HepG2 (cell line): ENCODE measurements at regions not wholly inside any gene's neighbourhood (a gene's known extent, or its start where the extent isn't known, plus 50 kb on each side); places are given as distances from the start of the nearest gene placed in this dataset.
A peak's percentile ranks its signal among the peaks of the same experiment; 100 is the strongest.

Experiments used
- ATAC-seq: fragments of 200-7000 bp; cut with Tn5 transposase; 3 replicates; pipeline ENCODE4 v1.9.1; 2020; ENCODE audit warnings: mild to moderate bottlenecking, moderate library complexity
- BruUV-seq: library from RNA; stranded (reverse); fragments of 400-500 nt; replicated peaks from 2 replicates; lab custom pipeline; 2021; lab: Mats Ljungman, UMichigan
- CTCF ChIA-PET: fragments of 300-600 bp; formaldehyde crosslinking; extraction: SDS; loops from one replicate; lab custom pipeline; 2021; ENCODE audit warnings: low total read pairs, inconsistent platforms, low intra/inter-chr PET ratio; lab: Yijun Ruan, JAX
- POLR2A ChIA-PET: fragments of 350-600 bp; sonication (Branson Sonifier 250); formaldehyde crosslinking; loops from one replicate; lab custom pipeline; 2020; ENCODE audit warnings: antibody characterized with exemption, inconsistent platforms; lab: Yijun Ruan, JAX
- DNase-seq: peaks from one replicate; pipeline ENCODE4 v3.0.0-alpha.2; 2015; ENCODE audit warnings: low spot score
- FAIRE-seq: peaks from 3 replicates; lab custom pipeline; 2011; peaks lifted over from hg19 to GRCh38; lab: Jason Lieb, UNC
- H2AFZ ChIP-seq: one replicate; pipeline ENCODE4 v1.6.1; 2011; ENCODE audit warnings: low read length, inconsistent platforms
- H3K27ac ChIP-seq: fragments of 300-600 bp; 3 replicates; pipeline ENCODE4 v1.8.0; 2011; ENCODE audit warnings: mixed run types, mild to moderate bottlenecking, mixed read lengths, low read length, inconsistent platforms; ENCODE audit not compliant: insufficient read depth; ENCODE audit errors: extremely low read length
- H3K27me3 ChIP-seq, 2 experiments: fragments of 200-600 bp in 1 of 2; 2 replicates in 1 of 2; 3 replicates in 1 of 2; pipeline versions ENCODE4 v1.6.0 to v1.8.0; 2011; ENCODE audit warnings: low read length in 2 of 2, mild to moderate bottlenecking in 2 of 2, moderate library complexity in 2 of 2, inconsistent platforms in 1 of 2; ENCODE audit not compliant: insufficient read depth in 2 of 2, control insufficient read depth in 1 of 2
- H3K36me3 ChIP-seq, 2 experiments: fragments of 200-600 bp in 1 of 2; replicated peaks in 1 of 2; 2 replicates in 1 of 2; 3 replicates in 1 of 2; pipeline versions ENCODE4 v1.5.1 to v1.8.0; 2011; ENCODE audit warnings: low read length in 2 of 2, inconsistent platforms in 1 of 2; ENCODE audit not compliant: insufficient read depth in 2 of 2, control insufficient read depth in 1 of 2
- H3K4me1 ChIP-seq: 2 replicates; pipeline ENCODE4 v1.5.1; 2012; ENCODE audit warnings: low read length, inconsistent platforms; ENCODE audit not compliant: insufficient read depth
- H3K4me2 ChIP-seq: 2 replicates; pipeline ENCODE4 v1.6.0; 2011; ENCODE audit warnings: low read depth, low read length, inconsistent platforms
- H3K4me3 ChIP-seq, 3 experiments: fragments of 200-600 bp in 1 of 3; sonication (generic), shearing (Covaris generic) in 1 of 3; replicated peaks in 1 of 3; 2 replicates each; pipeline ENCODE4 v1.5.1; 2011 to 2016; ENCODE audit warnings: low read length in 3 of 3, inconsistent platforms in 2 of 3, low read depth in 2 of 3, mild to moderate bottlenecking in 2 of 3, control low read depth in 1 of 3, mixed read lengths in 1 of 3; ENCODE audit not compliant: insufficient read depth in 1 of 3
- H3K79me2 ChIP-seq: one replicate; pipeline ENCODE4 v1.6.1; 2011; ENCODE audit warnings: low read length, inconsistent platforms; ENCODE audit not compliant: insufficient read depth
- H3K9ac ChIP-seq: 2 replicates; pipeline ENCODE4 v1.6.0; 2011; ENCODE audit warnings: mild to moderate bottlenecking, low read depth, low read length, inconsistent platforms; ENCODE audit not compliant: insufficient read depth
- H3K9me3 ChIP-seq: 2 replicates; pipeline ENCODE4 v1.5.1; 2012; ENCODE audit warnings: mild to moderate bottlenecking, low read length
- H4K20me1 ChIP-seq: 2 replicates; pipeline ENCODE4 v1.6.0; 2011; ENCODE audit warnings: inconsistent platforms, mild to moderate bottlenecking, low read length, moderate library complexity; ENCODE audit not compliant: insufficient read depth
- AHR ChIP-seq: IDR thresholded peaks from 2 replicates; pipeline ENCODE4 v1.6.1; 2018; ENCODE audit warnings: missing genetic modification reagents, missing compliant biosample characterization
- HOXA3 ChIP-seq: sonication (generic); formaldehyde crosslinking; IDR thresholded peaks from 2 replicates; pipeline ENCODE4 v1.5.0; 2020; ENCODE audit warnings: missing genetic modification reagents
- KLF6 ChIP-seq: IDR thresholded peaks from 2 replicates; pipeline ENCODE4 v1.8.0; 2016; ENCODE audit warnings: missing biosample characterization, missing genetic modification reagents
- MAFF ChIP-seq: IDR thresholded peaks from 2 replicates; pipeline ENCODE4 v1.6.1; 2011; ENCODE audit warnings: low read depth, low read length, improper control_type of control experiment
- MAFK ChIP-seq, 2 experiments: IDR thresholded peaks in 1 of 2; conservative IDR thresholded peaks in 1 of 2; 2 replicates each; pipeline ENCODE4 v1.6.1; 2011; ENCODE audit warnings: improper control_type of control experiment in 2 of 2, low read length in 2 of 2
- SETDB1 ChIP-seq: sonication (generic); formaldehyde crosslinking; IDR thresholded peaks from 2 replicates; pipeline ENCODE4 v1.5.1; 2020; ENCODE audit warnings: missing genetic modification reagents, mild to moderate bottlenecking, borderline replicate concordance
- SKI ChIP-seq: fragments of 450-650 bp; IDR thresholded peaks from one replicate; pipeline ENCODE4 v1.6.1; 2018; ENCODE audit warnings: mild to moderate bottlenecking; ENCODE audit not compliant: partially characterized antibody
- THAP7 ChIP-seq: sonication (generic); formaldehyde crosslinking; IDR thresholded peaks from 2 replicates; pipeline ENCODE4 v1.8.1; 2023; ENCODE audit warnings: mild to moderate bottlenecking, missing genetic modification reagents
- THRA ChIP-seq: sonication (generic); formaldehyde crosslinking; IDR thresholded peaks from 2 replicates; pipeline ENCODE4 v1.4.0; 2020; ENCODE audit warnings: missing genetic modification reagents, borderline replicate concordance
- ZNF136 ChIP-seq: sonication (generic); formaldehyde crosslinking; IDR thresholded peaks from 2 replicates; pipeline ENCODE4 v1.8.1; 2022; ENCODE audit warnings: low read depth, mild to moderate bottlenecking, moderate library complexity, missing genetic modification reagents
- ZNF276 ChIP-seq: sonication (generic); formaldehyde crosslinking; IDR thresholded peaks from 2 replicates; pipeline ENCODE4 v1.4.0; 2020; ENCODE audit warnings: mild to moderate bottlenecking, low read depth, missing genetic modification reagents
- ZNF780A ChIP-seq: sonication (generic); formaldehyde crosslinking; IDR thresholded peaks from 2 replicates; pipeline ENCODE4 v1.8.0; 2022; ENCODE audit warnings: mild to moderate bottlenecking, missing genetic modification reagents, moderate library complexity
- ZNF792 ChIP-seq: IDR thresholded peaks from 2 replicates; pipeline ENCODE4 v1.6.1; 2016
- ZXDC ChIP-seq: sonication (generic); formaldehyde crosslinking; IDR thresholded peaks from 2 replicates; pipeline ENCODE4 v1.5.0; 2020; ENCODE audit warnings: mild to moderate bottlenecking, missing genetic modification reagents
- WGBS: methylation state at CpG from one replicate; pipeline ENCODE4 v1.1.6; 2017; ENCODE audit warnings: low lambda C conversion rate; 5-methylcytosine and 5-hydroxymethylcytosine counted together
- in situ Hi-C: cut with HindIII; loops from 2 replicates; pipeline ENCODE4 v1.10.0; 2017; ENCODE audit warnings: low pct_unique_long_range_greater_than_20kb; ENCODE audit not compliant: extremely low pct_ligation_motif_present
- intact Hi-C: fragments of 100-400 bp; cut with micrococcal nuclease; formaldehyde crosslinking; loops from one replicate; pipeline ENCODE4 v1.10.0; 2022; ENCODE audit not compliant: unreplicated experiment

GRCh38 chr12:60465060-60465459 is 869.2 kb downstream of the SLC16A7 start:
- FAIRE-seq: no peak
- H3K4me3 ChIP-seq: no peak overlapping the region
- in situ Hi-C loops: no loop called here
- intact Hi-C loops: no loop called here
- no peak overlapping the region for H3K9ac ChIP-seq
- BruUV-seq: no TSS peak
- peak; percentile 54; the same call in 1 of the 2 replicates for TF ChIP-seq MAFF
- peak; percentile 28 to 72; a peak in 3 of 4 replicates for TF ChIP-seq MAFK (conservative IDR thresholded peaks at IDR 0.05 in 1 of 2, IDR thresholded peaks at IDR 0.05 in 1 of 2; ENCODE audit: low read length in 2 of 2)
- TF ChIP-seq THAP7: no peak
- H3K4me1 ChIP-seq: no peaks in the 10 kb centered on the region
- H3K79me2 ChIP-seq: no peaks in the 10 kb centered on the region
- CTCF ChIA-PET: no interaction called here
- no peaks in the 10 kb centered on the region for H3K36me3 ChIP-seq
- H4K20me1 ChIP-seq: no peaks in the 10 kb centered on the region
- no peak overlapping the region for H3K27ac ChIP-seq
- no peak for DNase-seq
- H3K27me3 ChIP-seq: no peaks in the 10 kb centered on the region
- no peak for ATAC-seq
- no peaks in the 10 kb centered on the region for H3K9me3 ChIP-seq
- H2AFZ ChIP-seq: no peak overlapping the region
- H3K4me2 ChIP-seq: no peak overlapping the region
- POLR2A ChIA-PET: no interaction called here

- Histone ChIP-seq H3K9me3 (no peaks in the 10 kb centered on the region), H3K4me3 (no peak overlapping the region), H3K27me3 (no peaks in the 10 kb centered on the region), H3K36me3 (no peaks in the 10 kb centered on the region), H2AFZ (no peak overlapping the region), H4K20me1 (no peaks in the 10 kb centered on the region), H3K79me2 (no peaks in the 10 kb centered on the region), H3K9ac (no peak overlapping the region), H3K4me2 (no peak overlapping the region), H3K4me1 (no peaks in the 10 kb centered on the region), H3K27ac (no peak overlapping the region)
- FAIRE-seq (no peak), ATAC-seq (no peak), DNase-seq (no peak)
- in situ Hi-C loops: no loop called here
- no TSS peak for BruUV-seq
- intact Hi-C loops: no loop called here
- ChIA-PET CTCF (no interaction called here), POLR2A (no interaction called here)
- WGBS: 90% methylated on average over 5 of the region's 5 CpGs
- TF ChIP-seq SETDB1 (CRISPR knock-in tag): no peak
- no peak for TF ChIP-seq KLF6
- TF ChIP-seq ZNF136 (CRISPR knock-in tag): no peak
- TF ChIP-seq ZXDC (CRISPR knock-in tag): no peak
- TF ChIP-seq AHR (CRISPR knock-in tag): no peak
- no peak for TF ChIP-seq ZNF276 (CRISPR knock-in tag)
- no peak for TF ChIP-seq SKI
- TF ChIP-seq THRA: no peak
- TF ChIP-seq ZNF792 (CRISPR knock-in tag): no peak
- TF ChIP-seq HOXA3: no peak
- TF ChIP-seq ZNF780A (CRISPR knock-in tag): no peak
Measured at GRCh38 chr12:60468546-60468945, 872.7 kb downstream of the SLC16A7 start.
